ENCODE measurements at regions not wholly inside any gene's neighbourhood (a gene's known extent, or its start where the extent isn't known, plus 50 kb on each side); places are given as distances from the start of the nearest gene placed in this dataset.

DNA sequence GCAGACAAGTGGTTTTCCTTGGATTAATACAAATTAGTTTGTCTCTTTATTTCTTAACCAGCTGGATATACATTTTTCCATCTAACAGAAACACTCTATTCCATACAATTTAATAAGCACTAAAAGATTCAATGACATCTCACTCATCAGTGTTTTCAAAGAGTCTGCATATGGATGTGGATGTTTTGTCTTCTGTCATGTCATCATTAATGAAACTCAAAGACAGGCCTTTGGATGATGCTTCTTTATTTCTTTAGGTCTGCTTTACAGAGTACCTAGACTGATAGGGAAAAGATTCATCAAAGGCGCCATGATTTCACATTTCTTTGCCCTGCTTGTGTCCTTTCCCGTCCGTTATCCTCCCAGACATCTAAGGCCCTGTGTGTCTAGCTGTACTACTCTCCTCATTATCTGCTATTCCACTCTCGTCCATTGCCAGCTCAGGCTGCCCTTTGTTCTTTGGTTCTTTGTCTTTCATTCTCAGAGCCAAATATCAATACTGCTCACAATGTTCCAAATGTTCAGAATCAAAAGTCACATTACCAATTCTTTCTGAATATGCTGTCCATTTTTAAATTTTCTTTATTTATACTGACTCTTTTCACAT, 232.3 kb upstream of the CHAC2 start:
- TF ChIP-seq IRF4 (IDR thresholded peaks at IDR 0.05; ENCODE audit: low read depth, low read length) (no peak), CTCF (IDR thresholded peaks at IDR 0.05 in 2 of 3, conservative IDR thresholded peaks at IDR 0.05 in 1 of 3; ENCODE audit: control insufficient read depth in 2 of 3, extremely low read depth in 1 of 3, insufficient read depth in 1 of 3, low read depth in 3 of 3, low read length in 3 of 3) (no peak), BMI1 (IDR thresholded peaks at IDR 0.05; ENCODE audit: borderline replicate concordance) (no peak)
